GM19023 (cell line): ENCODE measurements at regions not wholly inside any gene's neighbourhood (a gene's known extent, or its start where the extent isn't known, plus 50 kb on each side); places are given as distances from the start of the nearest gene placed in this dataset.
"Not testable (repeated sequence)": the region's sequence is repeated elsewhere in the genome, so short reads cannot be mapped to it uniquely, and the experiment has no call there.

Experiments
- ATAC-seq: cut with Tn5 transposase; IDR thresholded peaks from one replicate; pipeline ENCODE4 v1.9.1; 2021; ENCODE audit warnings: mild to moderate bottlenecking, moderate library complexity; ENCODE audit not compliant: unreplicated experiment

DNA sequence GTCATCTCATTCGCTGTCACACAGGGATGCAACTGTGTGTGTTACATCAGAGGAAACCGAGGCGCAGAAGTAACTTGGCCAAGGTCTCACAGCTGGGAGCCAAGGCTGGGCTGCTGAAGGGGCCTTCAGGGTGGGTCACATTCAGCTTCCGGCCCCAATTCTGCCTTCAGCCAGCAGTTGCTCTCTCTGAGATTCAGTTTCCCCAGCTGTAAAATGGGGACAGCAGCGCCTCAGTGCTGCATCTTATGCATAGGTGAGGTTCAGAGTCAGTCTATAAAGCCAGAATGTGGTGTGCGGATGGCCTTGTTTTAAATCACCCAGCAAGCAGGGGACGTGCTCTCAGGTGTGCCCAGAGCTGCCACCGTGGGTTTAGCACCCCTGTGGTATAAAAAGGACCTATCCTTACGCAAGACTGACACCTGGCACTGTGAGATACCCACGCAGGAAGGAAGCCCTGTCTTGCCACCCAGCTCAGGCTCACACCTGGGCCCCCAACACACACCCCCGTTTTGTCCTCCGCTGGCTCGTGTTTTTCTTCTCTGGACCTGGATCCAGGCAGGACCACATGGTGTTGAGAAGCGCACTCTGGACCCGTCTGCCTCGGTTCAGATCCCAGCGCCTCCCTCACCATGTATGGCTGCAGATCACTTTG lies 94.6 kb upstream of the GSE1 start:
- no peak for ATAC-seq

DNA sequence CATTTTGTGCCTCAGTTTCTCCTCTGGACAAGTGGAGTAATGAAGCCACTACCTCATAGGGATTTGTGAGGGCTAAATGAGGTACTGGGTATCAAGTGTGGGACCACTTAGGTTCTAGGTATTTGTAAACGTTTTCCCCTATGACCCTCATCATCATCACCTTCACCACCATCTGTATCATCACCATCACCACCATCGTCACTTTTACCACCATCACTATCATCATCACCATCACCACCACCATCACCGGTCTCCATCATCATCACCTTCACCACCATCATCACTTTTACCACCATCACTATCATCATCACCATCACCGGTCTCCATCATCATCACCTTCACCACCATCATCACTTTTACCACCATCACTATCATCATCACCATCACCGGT lies 94.1 kb upstream of the GSE1 start:
- ATAC-seq = not testable (repeated sequence)

DNA sequence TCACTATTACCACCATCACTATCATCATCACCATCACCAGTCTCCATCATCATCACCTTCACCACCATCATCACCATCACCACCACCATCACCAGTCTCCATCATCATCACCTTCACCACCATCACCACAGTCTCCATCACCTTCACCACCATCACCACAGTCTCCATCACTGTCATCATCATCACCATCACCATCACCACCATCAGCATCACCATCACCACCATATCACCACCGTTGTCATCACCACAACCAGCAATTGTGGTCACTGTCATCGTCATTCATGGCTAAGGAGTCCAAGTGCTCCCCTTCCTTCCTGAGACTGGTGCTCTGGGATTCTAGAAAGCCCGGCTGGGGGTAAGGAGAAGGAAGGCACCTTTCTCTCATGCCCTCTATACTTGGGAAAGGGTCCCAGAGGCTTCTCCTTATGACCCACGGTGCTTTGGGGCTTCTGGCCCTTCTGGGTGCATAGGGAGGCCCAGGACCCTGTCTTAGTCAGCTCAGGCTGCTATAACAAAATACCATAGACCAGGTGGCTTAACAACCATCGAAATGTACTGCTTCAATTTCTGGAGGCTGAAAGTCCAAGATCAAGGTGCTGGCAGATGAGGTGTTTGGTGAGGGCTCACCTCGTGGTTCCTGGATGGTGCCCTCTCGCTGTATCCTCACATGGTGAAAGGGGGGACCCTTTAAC lies 93.4 kb upstream of the GSE1 start:
- no peak for ATAC-seq

DNA sequence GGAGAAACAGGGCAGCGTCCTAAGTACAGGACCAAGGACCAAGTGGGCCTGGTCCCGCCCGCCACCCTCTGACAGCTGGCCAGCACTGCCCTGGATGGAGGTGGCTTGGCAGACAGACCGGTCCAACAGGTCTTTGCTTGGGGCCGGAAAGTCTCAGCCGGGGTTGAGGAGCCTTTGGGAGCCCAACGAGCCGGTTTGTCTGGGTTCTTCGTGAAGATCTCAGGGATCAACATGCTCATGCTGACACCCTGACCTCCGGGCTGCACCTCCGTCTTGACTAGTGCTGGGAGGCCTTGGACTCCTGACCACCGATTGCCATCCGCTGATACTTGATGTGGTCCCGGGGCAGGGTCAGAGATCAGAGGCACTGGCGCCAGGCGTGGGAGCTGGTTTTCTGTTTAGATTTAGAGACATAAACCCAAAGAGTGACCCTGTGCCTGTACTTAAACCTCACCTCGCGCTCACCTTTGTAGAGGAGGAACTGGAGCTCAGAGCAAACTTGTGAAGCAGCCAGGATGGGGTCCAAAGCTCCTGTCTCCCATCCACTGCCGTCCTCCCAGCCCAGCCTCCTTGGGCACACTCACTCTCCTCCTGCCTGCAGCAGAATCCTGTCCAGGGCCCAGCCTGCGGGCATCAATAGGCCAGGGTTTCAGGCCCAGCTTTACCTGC lies 92.1 kb upstream of the GSE1 start:
- ATAC-seq = no peak

DNA sequence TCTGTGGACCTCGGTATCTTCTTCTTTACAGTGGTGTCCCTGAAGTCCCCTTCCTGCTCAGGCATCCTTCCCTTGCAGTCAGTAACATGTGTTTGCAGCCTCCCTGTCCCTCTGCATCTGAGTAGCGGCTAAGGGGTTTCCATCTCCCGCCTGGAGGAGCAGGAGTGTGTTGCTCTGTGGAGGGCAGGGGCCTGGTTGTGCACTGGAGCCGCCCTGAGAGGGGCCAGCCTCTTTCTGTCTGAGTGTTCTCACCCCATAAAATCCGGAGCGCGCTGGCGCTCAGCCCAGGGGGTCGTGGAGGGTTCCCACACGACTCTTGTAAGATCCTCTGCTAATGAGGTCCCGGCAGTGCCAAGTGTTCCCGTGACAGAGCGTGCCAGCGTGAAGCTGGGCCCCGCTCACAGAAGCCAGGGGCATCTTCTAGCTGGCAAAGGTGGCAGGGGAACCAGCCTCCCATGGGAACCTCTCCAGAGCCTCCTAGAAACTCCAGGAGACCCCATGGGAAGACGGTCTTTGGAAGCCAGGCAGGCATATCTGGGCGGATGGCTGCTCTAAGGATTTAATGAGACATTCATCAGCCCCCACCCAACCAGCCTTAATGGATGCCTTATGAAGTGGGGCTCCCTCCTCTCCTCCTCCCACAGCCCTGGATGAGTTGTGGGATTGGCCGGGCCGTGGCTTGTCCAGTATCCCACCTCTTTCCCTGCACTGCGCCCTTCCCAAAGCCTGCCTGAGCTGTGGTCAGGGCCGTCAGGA lies 91.4 kb upstream of the GSE1 start:
- no peak for ATAC-seq

DNA sequence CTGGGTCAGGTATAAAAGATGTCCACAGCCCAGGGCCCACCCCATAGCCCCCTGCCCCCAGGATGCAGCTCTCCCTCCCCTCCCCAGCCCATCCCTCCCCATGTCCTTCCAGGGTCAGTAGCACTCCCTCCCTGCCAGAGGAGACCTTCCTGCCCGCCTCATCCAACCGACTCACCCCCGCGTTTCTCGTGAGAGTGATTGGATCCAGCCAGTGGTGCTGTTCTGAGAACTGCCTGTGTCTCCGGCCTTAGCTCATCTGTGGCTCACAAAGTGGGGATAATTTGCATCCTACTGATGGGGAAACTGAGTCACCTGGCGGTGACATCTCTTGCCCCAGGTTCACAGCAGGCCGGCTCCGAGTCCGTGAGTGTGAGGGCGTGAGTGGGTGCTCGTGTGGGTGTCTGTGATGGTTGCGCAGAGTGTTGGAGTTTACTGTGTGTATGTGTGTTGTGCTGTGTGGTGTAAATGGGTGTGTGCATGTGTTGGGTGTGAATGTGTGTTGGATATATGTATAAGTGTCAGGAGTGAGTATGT lies 90.7 kb upstream of the GSE1 start:
- ATAC-seq = no peak

DNA sequence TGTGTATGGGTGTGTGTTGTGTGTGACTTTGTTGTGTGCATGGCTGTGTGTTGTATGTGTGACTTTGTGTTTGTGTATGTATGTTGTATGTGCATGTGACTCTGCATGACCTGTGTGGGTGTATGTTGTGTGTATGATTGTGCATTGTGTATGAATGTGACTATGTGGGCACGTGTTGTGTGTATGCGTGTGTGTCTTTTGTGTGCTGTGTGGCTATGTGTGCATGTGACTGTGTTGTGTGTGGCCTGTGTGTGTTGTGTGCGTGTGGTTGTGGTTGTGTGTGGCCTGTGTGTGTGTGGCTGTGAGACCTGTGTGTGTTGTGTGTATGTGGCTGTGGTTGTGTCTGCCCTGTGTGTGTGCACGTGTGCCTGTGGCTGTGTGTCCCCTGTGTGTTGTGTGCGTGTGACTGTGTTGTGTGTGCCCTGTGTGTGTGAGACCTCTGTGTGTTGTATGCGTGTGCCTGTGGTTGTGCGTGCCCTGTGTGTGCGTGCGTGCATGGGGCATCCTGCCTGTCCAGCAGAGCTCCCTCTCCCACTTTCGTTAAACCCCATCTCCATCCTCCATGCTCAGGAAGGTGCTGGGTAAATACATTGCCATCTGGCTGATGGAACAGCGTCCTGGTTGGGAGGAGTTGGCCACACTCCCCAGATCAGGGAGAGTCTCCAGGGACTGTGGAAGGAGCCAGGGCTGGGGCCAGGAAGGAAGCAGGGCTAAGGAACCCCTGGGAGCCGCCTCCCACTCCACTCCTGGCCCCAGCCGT lies 90.1 kb upstream of the GSE1 start:
- ATAC-seq = no peak

DNA sequence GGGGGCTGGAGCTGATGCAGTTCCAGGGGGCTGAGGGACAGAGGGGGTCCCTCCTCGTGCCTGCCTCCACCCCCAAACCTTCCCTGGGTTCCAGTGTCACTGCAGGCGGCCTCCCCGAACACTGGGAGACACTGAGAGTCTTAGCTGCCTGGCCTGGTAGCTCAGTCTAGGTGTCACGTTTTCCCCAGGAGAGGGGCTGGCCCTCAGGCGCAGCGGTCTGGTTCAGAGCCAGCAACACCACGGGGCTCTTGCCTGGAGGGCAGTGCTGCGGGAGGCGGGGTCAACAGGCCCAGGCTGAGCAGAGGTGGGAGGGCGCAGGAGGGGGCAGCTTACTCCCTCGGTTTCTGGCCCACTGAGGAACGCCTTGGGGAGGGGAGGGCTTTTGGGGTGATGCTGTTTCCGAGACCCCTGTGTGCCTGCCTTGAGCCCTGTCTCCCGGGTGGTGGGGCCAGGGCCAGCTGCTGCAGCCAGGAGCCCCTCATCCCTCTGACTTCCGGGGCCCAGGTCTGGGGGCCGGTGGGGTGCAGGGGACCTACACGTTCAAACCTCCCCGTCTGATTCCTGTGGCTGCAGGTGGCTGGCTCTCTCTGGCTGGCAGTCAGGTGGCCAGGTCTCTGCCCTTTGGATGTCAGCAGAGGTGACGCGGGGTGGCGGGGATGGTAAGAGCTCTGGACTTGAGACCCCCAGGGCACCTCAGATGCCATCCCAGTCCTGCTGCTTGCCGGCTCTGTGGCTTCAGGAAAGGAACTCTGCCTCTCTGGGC lies 89.3 kb upstream of the GSE1 start:
- no peak for ATAC-seq

DNA sequence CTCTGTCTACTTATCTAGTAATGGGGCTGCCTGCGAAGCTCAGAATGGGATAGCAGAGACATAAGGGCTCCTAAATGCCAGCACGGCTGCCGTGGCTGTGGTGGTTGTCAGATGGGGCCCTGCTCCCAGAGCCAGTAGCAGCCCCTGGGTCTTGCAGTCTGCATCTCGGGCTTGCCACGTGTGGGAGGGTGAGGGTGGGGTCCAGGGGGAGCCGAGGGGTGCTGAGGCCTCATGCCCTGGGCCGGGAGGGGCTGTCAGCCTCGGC lies 88.8 kb upstream of the GSE1 start:
- ATAC-seq = no peak

DNA sequence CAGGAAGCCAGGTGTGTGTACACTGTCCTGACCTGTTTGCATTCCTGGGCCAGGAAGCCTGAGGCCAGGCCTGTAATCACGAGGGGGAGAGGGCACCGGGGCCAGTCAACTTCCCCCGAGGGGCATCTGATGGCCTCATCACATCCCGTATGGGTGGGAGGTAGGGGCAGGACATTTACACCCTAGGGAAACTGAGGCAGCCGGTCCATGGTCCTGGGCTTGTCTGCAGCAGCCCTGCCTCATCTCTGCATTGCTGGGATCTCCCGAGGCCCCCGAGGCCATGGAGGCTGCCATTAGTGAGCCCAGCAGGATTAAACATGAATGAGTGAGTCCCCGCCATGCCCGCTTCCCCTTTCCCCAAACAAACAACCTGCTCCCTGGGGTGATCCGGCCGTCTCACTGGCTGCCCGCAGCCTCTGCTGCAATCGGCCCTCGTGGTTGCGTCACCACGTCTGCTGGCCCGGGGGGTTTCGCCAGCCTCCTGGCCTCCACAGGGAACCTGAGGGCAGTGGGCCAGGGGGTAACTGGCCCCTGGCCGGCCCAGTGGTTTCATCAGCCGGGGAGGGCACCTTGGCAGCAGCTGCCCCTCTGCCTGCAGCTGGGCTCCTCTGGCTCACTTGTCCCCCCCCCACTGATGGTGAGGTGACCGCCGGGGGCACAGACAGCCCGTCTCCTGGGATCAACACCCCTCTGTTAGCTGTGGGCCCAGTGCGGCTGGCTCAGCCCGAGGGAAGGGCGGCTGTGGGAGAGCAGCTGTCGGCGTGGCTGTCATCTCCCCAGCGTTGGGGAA lies 88.3 kb upstream of the GSE1 start:
- ATAC-seq = no peak

DNA sequence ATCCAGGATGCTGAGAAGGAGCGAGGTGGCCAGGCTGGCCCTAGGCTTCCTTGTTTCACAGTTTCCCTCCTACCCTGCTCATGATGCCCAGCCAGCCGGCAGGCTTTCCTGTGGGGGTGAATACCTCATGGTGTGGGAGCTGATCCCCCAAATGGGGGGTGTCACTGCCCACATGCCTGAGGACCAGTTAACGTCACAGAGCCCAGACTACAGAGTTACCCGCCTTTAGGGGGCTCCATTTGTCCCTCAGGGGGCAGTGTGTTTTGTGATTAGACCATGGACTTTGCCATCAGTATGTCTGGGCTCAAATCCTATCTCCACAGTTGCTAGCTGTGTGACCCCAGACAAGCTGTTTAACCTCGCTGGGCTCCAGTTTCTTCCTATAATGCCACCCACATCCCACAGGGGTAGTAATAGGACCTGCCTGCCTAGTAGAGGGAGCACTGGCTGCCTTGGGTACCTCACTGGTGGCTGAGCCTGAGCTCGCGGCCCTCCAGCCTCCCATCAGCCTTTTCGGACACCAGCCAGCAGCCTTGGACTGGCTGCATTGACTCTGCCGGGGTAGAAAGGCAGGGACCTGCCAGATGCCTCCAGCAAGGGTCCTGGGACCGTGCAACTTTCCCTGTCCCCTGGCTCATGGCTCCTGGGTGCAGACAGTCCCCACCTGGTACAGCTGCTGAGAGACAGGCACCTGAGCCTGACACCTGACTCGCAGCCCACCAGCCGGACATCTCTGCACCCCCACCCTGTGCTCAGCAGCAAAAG lies 87.5 kb upstream of the GSE1 start:
- ATAC-seq = no peak

DNA sequence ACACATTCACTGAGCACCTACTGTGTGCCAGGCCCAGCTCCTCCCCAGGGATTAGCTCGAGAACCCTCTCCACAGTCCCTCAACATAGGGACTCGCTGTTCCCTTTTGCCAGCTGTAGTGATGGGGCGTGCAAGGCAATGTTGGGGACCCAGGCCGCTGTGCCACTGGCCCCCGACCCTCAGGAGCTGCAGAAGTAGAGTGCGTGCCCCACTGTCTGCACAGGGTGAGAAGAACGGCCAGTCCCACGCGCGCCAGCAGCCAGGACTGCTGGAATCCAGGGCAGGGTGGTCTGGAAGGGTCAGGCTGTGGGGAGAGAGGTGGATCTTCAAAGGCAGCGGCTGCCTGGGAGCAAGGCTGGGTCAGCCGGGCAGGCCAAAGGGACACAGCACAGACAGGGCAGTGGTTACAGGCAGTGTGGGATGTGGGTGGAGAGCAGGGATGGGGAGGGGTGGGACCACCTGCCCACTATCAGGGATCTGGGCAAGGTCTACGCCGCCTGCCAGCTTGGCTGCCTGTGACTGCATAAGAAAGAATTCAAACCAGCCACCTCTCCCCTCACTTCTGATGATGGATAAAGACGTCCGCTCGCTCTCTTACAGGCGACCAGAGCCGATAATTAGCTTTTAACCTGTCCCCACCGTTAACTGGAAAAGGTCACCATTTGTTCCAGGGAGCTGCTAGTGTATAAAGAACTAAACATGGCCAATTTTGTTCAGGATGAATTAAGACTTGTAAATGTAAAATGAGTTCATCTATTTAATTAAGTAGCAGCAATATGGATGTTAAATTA lies 86.7 kb upstream of the GSE1 start:
- no peak for ATAC-seq

DNA sequence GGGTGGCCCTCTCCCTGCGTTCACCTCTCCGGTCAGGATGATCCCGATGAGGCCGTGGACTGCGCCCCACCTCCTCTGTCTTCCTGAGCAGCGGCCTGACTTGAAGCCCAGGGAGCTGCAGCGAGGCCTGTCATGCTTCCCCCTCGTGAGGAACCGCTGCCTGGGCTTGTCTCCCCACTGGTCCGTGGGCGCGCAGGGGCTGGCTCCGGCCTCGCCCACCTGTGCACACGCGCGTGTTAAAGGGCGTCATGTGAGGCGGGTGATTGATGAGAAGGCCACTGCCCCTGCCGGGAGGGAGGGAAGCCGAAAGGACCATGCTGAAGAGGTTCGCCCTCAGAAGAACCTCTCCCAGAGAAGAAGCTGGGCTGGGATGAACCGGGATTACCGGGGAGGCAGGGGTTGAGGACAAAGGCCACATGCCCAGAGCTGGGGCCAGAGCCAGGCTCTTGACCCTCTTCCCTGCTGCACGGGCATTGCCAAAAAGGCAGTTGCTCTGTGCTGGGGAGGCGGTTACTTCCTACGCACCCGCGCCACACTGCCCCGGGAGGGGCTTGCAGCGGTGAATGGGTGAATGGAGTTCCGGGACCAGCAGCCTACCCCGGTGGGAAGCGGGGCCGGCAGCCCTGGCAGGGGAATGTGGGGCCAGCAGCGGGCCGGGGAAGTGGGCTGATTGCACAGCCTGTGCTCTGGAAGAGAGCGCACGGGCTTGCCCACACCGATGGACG lies 85.9 kb upstream of the GSE1 start:
- no peak for ATAC-seq

DNA sequence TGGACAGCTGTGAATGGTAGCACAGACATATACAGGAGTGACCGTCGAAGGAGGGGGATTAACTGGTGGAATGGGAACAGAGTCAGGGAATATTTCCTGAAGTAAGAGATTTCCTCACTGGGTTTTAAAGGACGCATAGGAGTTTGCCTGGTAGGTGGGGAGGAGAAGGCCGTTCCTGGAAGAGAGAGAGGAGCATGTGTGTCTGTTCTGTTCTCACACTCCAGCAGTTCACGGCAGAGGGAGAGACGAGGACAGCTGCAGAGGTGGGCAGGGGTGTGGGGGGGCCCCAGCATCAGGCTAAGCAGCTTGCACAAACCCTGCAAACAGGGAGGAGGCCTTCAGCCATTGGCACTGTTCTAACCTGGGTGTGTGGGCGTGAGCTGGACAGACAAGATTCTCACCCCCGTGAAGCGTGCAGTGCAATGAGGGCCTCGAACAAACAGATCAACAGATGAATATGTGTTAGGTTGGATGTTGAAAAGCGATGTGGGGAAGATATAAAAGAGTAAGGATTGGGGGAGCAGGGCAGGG lies 85.3 kb upstream of the GSE1 start:
- ATAC-seq = no peak

DNA sequence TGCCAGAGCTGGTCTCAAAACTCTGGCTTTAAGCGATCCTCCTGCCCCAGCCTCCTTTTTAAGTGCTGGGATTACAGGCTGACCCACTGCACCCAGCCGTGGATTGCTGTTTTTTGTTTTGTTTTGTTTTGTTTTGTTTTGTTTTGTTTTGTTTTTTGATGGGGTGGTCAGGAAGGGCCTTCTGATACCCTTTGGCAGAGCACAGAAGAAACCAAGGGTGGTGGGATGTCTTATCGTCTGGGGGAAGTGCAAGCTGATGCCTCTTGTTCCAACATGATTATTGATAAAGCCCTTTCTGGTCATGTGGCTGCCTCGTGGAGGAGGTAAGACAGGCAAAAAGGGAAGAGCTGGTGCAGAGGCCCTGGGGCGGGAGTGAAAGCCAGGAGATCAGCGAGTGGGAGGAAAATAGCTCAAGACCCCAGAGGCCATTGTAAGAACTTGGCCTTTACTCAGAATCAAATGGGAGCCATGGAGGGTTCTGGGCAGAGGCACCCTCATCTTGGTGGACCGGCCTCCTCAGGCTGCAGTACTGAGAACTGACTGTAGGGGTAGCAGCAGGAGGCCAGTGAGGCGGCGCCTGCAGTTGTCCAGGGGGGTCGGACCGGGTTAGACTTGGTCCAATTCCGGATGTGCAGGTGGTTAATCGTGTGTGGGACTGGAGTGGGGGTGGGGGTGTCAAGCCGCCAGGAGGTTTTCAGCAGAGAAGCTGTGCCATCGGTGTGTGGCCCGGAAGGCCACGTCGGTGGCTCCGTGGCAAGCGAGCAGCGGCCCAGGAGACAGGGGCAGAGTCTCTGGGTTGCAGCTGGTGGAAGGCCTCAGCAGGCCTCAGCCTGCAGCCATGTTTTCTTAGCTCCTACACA lies 84.4 kb upstream of the GSE1 start:
- no peak for ATAC-seq
